HepG2 (cell line): ENCODE measurements at regions not wholly inside any gene's neighbourhood (a gene's known extent, or its start where the extent isn't known, plus 50 kb on each side); places are given as distances from the start of the nearest gene placed in this dataset.

Experiments
- ARNT ChIP-seq: fragments of 450-650 bp; IDR thresholded peaks from 2 replicates; pipeline ENCODE4 v1.6.1; 2017
- ARNTL ChIP-seq: sonication (generic); formaldehyde crosslinking; IDR thresholded peaks from 2 replicates; pipeline ENCODE4 v1.4.0; 2020; ENCODE audit warnings: mild to moderate bottlenecking, missing genetic modification reagents
- CBFB ChIP-seq: sonication (generic); formaldehyde crosslinking; IDR thresholded peaks from 2 replicates; pipeline ENCODE4 v1.4.0; 2020; ENCODE audit warnings: missing genetic modification reagents
- CENPT ChIP-seq: sonication (generic); formaldehyde crosslinking; IDR thresholded peaks from 2 replicates; pipeline ENCODE4 v1.8.0; 2022; ENCODE audit warnings: low read depth, mild to moderate bottlenecking, moderate library complexity, missing genetic modification reagents
- CHD4 ChIP-seq: fragments of 200-600 bp; sonication (generic); IDR thresholded peaks from 2 replicates; pipeline ENCODE4 v1.7.0; 2017; ENCODE audit warnings: mild to moderate bottlenecking, low read length, borderline replicate concordance
- KMT2B ChIP-seq: IDR thresholded peaks from 2 replicates; pipeline ENCODE4 v1.6.1; 2016; ENCODE audit warnings: missing genetic modification reagents, missing compliant biosample characterization
- NFKB2 ChIP-seq: sonication (generic); formaldehyde crosslinking; IDR thresholded peaks from 2 replicates; pipeline ENCODE4 v1.4.0; 2020; ENCODE audit warnings: missing genetic modification reagents, borderline replicate concordance
- PHF5A ChIP-seq: IDR thresholded peaks from one replicate; pipeline ENCODE4 v1.6.1; 2018; ENCODE audit warnings: low read depth, missing genetic modification reagents; ENCODE audit not compliant: unreplicated experiment
- POGZ ChIP-seq: sonication (generic); formaldehyde crosslinking; IDR thresholded peaks from 2 replicates; pipeline ENCODE4 v1.4.0; 2020; ENCODE audit warnings: mild to moderate bottlenecking, missing genetic modification reagents
- TBP ChIP-seq: sonication (generic); formaldehyde crosslinking; IDR thresholded peaks from 2 replicates; pipeline ENCODE4 v1.5.0; 2020; ENCODE audit warnings: missing genetic modification reagents
- TF ChIP-seq, protein P1 (sequence below), 2 experiments: sonication (generic) in 1 of 2; formaldehyde crosslinking in 1 of 2; IDR thresholded peaks; 2 replicates each; pipeline versions ENCODE4 v1.6.1 to v1.9.0; 2014 to 2022; ENCODE audit warnings: antibody characterized with exemption in 1 of 2, borderline replicate concordance in 1 of 2, inconsistent platforms in 1 of 2, low read depth in 1 of 2, missing genetic modification reagents in 1 of 2
- TF ChIP-seq, protein P2 (sequence below): sonication (generic); formaldehyde crosslinking; IDR thresholded peaks from 2 replicates; pipeline ENCODE4 v1.4.0; 2020; ENCODE audit warnings: mild to moderate bottlenecking, low read depth, missing genetic modification reagents
- TF ChIP-seq, protein P3 (sequence below): IDR thresholded peaks from 2 replicates; pipeline ENCODE4 v1.6.1; 2016; ENCODE audit warnings: low read depth, missing genetic modification reagents, missing compliant biosample characterization

DNA sequence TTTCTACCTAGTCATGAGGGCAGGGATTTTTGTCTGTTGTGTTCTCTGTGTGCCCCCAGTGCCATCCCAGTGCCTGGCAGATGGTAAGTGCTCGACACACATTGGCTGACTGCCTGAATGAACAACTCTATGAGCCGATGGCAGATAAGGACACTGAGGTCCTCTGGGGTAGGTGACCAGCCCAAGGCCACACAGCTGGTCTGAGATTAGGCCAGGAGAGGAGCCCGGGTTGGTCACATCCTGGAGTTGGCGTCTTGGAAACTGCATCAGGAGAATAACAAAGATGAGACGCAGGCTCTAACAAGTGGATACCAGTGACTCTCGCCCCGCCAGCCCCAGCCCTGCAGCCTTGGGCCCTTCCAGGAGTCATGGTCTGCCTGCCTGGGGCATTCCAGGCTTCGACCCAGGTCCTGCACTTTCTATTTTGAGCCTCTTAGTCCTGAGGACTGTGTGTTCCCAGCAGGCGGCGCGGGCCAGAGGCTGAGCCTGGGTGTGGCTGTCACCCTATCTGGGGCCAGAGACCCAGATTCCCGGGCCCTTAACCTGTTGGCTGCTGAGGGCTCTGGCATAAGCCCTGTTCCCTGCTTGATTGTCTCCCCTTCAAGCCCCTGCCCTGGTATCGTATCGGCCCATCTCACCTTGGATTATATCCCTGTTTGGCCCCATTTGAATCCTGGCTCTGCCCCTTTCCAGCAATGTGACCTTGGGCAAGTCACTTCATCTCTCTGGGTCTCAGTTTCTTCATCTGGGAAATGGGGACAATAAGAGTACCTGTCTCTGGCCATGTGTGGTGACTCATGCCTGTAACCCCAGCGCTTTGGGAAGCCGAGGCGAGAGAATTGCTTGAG is 88.3 kb downstream of the CEBPB start (continued):
- TF ChIP-seq, protein P1, sequence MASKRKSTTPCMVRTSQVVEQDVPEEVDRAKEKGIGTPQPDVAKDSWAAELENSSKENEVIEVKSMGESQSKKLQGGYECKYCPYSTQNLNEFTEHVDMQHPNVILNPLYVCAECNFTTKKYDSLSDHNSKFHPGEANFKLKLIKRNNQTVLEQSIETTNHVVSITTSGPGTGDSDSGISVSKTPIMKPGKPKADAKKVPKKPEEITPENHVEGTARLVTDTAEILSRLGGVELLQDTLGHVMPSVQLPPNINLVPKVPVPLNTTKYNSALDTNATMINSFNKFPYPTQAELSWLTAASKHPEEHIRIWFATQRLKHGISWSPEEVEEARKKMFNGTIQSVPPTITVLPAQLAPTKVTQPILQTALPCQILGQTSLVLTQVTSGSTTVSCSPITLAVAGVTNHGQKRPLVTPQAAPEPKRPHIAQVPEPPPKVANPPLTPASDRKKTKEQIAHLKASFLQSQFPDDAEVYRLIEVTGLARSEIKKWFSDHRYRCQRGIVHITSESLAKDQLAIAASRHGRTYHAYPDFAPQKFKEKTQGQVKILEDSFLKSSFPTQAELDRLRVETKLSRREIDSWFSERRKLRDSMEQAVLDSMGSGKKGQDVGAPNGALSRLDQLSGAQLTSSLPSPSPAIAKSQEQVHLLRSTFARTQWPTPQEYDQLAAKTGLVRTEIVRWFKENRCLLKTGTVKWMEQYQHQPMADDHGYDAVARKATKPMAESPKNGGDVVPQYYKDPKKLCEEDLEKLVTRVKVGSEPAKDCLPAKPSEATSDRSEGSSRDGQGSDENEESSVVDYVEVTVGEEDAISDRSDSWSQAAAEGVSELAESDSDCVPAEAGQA (IDR thresholded peaks at IDR 0.05; ENCODE audit: low read depth), result no peak
- TF ChIP-seq, protein P1 (CRISPR knock-in tag; IDR thresholded peaks at IDR 0.05; ENCODE audit: borderline replicate concordance), result no peak
- TF ChIP-seq CENPT (CRISPR knock-in tag), result no peak
- TF ChIP-seq POGZ (CRISPR knock-in tag), result 0 out of 2 replicates have a peak, but pooled peaks have one; percentile 38
- TF ChIP-seq ARNT, result no peak
- TF ChIP-seq CHD4, result peak; percentile 100
- TF ChIP-seq, protein P2, sequence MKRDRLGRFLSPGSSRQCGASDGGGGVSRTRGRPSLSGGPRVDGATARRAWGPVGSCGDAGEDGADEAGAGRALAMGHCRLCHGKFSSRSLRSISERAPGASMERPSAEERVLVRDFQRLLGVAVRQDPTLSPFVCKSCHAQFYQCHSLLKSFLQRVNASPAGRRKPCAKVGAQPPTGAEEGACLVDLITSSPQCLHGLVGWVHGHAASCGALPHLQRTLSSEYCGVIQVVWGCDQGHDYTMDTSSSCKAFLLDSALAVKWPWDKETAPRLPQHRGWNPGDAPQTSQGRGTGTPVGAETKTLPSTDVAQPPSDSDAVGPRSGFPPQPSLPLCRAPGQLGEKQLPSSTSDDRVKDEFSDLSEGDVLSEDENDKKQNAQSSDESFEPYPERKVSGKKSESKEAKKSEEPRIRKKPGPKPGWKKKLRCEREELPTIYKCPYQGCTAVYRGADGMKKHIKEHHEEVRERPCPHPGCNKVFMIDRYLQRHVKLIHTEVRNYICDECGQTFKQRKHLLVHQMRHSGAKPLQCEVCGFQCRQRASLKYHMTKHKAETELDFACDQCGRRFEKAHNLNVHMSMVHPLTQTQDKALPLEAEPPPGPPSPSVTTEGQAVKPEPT (CRISPR knock-in tag), result peak; percentile 71
- peak; percentile 32; the same call in 1 of the 2 replicates for TF ChIP-seq ARNTL (CRISPR knock-in tag)
- 0 out of 2 replicates have a peak, but pooled peaks have one; percentile 12 for TF ChIP-seq TBP (CRISPR knock-in tag)
- no peak for TF ChIP-seq KMT2B (CRISPR knock-in tag)
- peak; percentile 74; the same call in 1 of the 2 replicates for TF ChIP-seq CBFB (CRISPR knock-in tag)
- peak; percentile 70 for TF ChIP-seq NFKB2 (CRISPR knock-in tag)
- TF ChIP-seq, protein P3, sequence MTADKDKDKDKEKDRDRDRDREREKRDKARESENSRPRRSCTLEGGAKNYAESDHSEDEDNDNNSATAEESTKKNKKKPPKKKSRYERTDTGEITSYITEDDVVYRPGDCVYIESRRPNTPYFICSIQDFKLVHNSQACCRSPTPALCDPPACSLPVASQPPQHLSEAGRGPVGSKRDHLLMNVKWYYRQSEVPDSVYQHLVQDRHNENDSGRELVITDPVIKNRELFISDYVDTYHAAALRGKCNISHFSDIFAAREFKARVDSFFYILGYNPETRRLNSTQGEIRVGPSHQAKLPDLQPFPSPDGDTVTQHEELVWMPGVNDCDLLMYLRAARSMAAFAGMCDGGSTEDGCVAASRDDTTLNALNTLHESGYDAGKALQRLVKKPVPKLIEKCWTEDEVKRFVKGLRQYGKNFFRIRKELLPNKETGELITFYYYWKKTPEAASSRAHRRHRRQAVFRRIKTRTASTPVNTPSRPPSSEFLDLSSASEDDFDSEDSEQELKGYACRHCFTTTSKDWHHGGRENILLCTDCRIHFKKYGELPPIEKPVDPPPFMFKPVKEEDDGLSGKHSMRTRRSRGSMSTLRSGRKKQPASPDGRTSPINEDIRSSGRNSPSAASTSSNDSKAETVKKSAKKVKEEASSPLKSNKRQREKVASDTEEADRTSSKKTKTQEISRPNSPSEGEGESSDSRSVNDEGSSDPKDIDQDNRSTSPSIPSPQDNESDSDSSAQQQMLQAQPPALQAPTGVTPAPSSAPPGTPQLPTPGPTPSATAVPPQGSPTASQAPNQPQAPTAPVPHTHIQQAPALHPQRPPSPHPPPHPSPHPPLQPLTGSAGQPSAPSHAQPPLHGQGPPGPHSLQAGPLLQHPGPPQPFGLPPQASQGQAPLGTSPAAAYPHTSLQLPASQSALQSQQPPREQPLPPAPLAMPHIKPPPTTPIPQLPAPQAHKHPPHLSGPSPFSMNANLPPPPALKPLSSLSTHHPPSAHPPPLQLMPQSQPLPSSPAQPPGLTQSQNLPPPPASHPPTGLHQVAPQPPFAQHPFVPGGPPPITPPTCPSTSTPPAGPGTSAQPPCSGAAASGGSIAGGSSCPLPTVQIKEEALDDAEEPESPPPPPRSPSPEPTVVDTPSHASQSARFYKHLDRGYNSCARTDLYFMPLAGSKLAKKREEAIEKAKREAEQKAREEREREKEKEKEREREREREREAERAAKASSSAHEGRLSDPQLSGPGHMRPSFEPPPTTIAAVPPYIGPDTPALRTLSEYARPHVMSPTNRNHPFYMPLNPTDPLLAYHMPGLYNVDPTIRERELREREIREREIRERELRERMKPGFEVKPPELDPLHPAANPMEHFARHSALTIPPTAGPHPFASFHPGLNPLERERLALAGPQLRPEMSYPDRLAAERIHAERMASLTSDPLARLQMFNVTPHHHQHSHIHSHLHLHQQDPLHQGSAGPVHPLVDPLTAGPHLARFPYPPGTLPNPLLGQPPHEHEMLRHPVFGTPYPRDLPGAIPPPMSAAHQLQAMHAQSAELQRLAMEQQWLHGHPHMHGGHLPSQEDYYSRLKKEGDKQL, result no peak
- TF ChIP-seq PHF5A (CRISPR knock-in tag), result no peak
